ENCODE measurements at regions not wholly inside any gene's neighbourhood (a gene's known extent, or its start where the extent isn't known, plus 50 kb on each side); places are given as distances from the start of the nearest gene placed in this dataset.

- ATAC-seq (no peak), DNase-seq (ENCODE audit: low read depth in 1 of 2, low spot score in 1 of 2) (no peak), FAIRE-seq (no peak)
- no peak overlapping the region for H3K27ac ChIP-seq
- no peak overlapping the region for H3K4me2 ChIP-seq
- POLR2A ChIA-PET, result no interaction called here
- WGBS (ENCODE audit: missing lambda C conversion rate), result 4% methylated on average over 1 of the region's 1 CpG
- no peaks in the 10 kb centered on the region for H3K4me1 ChIP-seq
- TF ChIP-seq HDAC2 (IDR thresholded peaks at IDR 0.05) (no peak), EHMT2 (IDR thresholded peaks at IDR 0.05; ENCODE audit: low read depth) (no peak)
- no peaks in the 10 kb centered on the region for H3K9me3 ChIP-seq
- CTCF ChIA-PET, result interaction anchor here (1.0 kb wide), 1 partner anchor 11 kb away, joined by 3 read pairs; no protein-coding TSS in a partner anchor
- H3K4me3 ChIP-seq, result no peak overlapping the region
Measured at GRCh38 chr2:53438692-53439091, 328.9 kb upstream of the CHAC2 start.

GRCh38 chr2:53438100-53438499 lies 329.5 kb upstream of the CHAC2 start:
- ATAC-seq (no peak), FAIRE-seq (no peak), DNase-seq (ENCODE audit: low read depth in 1 of 2, low spot score in 1 of 2) (no peak)
- TF ChIP-seq ELK1 (IDR thresholded peaks at IDR 0.05; ENCODE audit: low read depth, low read length) (no peak), BHLHE40 (IDR thresholded peaks at IDR 0.05; ENCODE audit: low read depth, low read length) (no peak), HES2 (IDR thresholded peaks at IDR 0.05) (no peak), MAZ (IDR thresholded peaks at IDR 0.05; ENCODE audit: borderline replicate concordance, low read depth, low read length) (no peak), HOXB13 (CRISPR knock-in tag; IDR thresholded peaks at IDR 0.05; ENCODE audit: low read depth) (no peak), POLR2A (IDR thresholded peaks at IDR 0.05; ENCODE audit: low read length) (no peak), NPAS2 (CRISPR knock-in tag; IDR thresholded peaks at IDR 0.05; ENCODE audit: borderline replicate concordance) (no peak), KDM5A (IDR thresholded peaks at IDR 0.05) (no peak), RNF2 (IDR thresholded peaks at IDR 0.05; ENCODE audit: borderline replicate concordance, low read depth) (no peak), PHF8 (IDR thresholded peaks at IDR 0.05; ENCODE audit: borderline replicate concordance, low read depth) (no peak), EHMT2 (IDR thresholded peaks at IDR 0.05; ENCODE audit: low read depth) (no peak), E2F6 (IDR thresholded peaks at IDR 0.05; ENCODE audit: borderline replicate concordance, low read depth) (no peak), ZNF302 (CRISPR knock-in tag; IDR thresholded peaks at IDR 0.05) (no peak), KDM1A (IDR thresholded peaks at IDR 0.05; ENCODE audit: low read depth) (no peak), NR3C1 (IDR thresholded peaks at IDR 0.05) (no peak), FOXS1 (CRISPR knock-in tag; IDR thresholded peaks at IDR 0.05) (no peak), CBX2 (IDR thresholded peaks at IDR 0.05; ENCODE audit: borderline replicate concordance, low read depth) (no peak), RAD21 (conservative IDR thresholded peaks at IDR 0.05 in 1 of 2, IDR thresholded peaks at IDR 0.05 in 1 of 2) (no peak), FOSL2 (IDR thresholded peaks at IDR 0.05) (no peak), FOSL2 (CRISPR knock-in tag; IDR thresholded peaks at IDR 0.05) (no peak), NFE2L2 (conservative IDR thresholded peaks at IDR 0.05; ENCODE audit: low read length) (no peak)
- CTCF ChIA-PET, result no interaction called here
- H3K9me3 ChIP-seq, result no peaks in the 10 kb centered on the region
- 0% methylated on average over 1 of the region's 1 CpG for WGBS (ENCODE audit: missing lambda C conversion rate)
- no peak overlapping the region for H3K4me2 ChIP-seq
- H3K27ac ChIP-seq, result no peak overlapping the region
- no peak overlapping the region for H3K4me3 ChIP-seq
- no peaks in the 10 kb centered on the region for H3K4me1 ChIP-seq
- POLR2A ChIA-PET, result no interaction called here

DNA sequence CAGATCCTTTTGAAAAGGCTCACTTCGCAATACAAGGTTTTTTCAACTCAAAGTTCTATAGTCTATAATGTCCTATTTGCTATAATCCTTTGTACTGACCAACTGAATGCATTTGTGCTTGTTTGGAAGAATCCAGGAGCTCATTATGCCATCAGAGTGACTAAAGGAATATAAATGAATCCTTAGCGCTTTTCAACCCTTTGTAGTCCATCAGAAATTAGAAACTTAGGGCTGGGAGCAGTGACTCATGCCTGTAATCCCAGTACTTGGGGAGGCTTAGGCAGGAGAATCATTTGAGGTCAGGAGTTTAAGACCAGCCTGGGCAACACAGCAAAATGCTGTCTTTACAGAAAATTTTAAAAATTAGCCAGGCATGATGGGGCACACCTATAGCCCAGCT lies 330.2 kb upstream of the CHAC2 start:
- DNase-seq (ENCODE audit: low read depth in 1 of 2, low spot score in 1 of 2) (no peak), FAIRE-seq (no peak), ATAC-seq (no peak)
- CTCF ChIA-PET, result no interaction called here
- Histone ChIP-seq H3K4me2 (no peak overlapping the region), H3K4me3 (no peak overlapping the region), H3K4me1 (no peaks in the 10 kb centered on the region), H3K9me3 (no peaks in the 10 kb centered on the region), H3K27ac (no peak overlapping the region)
- 11% methylated on average over 2 of the region's 2 CpGs for WGBS (ENCODE audit: missing lambda C conversion rate)
- POLR2A ChIA-PET, result no interaction called here
- no peak for TF ChIP-seq JUN (IDR thresholded peaks at IDR 0.05)
- TF ChIP-seq ATOH8 (CRISPR knock-in tag; IDR thresholded peaks at IDR 0.05; ENCODE audit: low read depth), result no peak
- TF ChIP-seq BCL3 (IDR thresholded peaks at IDR 0.05), result no peak
- TF ChIP-seq ZNF302 (CRISPR knock-in tag; IDR thresholded peaks at IDR 0.05), result no peak
- no peak for TF ChIP-seq HMGXB4 (CRISPR knock-in tag; IDR thresholded peaks at IDR 0.05; ENCODE audit: borderline replicate concordance)
- TF ChIP-seq KDM1A (IDR thresholded peaks at IDR 0.05; ENCODE audit: low read depth), result no peak
- TF ChIP-seq CHD2 (IDR thresholded peaks at IDR 0.05; ENCODE audit: low read length, partially characterized antibody), result no peak

Data from A549 (cell line).